ENCODE measurements at regions not wholly inside any gene's neighbourhood (a gene's known extent, or its start where the extent isn't known, plus 50 kb on each side); places are given as distances from the start of the nearest gene placed in this dataset.

- ChIA-PET POLR2A (no interaction called here), CTCF (no interaction called here)
- intact Hi-C loops (cut with micrococcal nuclease), result no loop called here
These were observed 362.2 kb upstream of the DUSP10 start for GRCh38 chr1:222104097-222104496.

DNA sequence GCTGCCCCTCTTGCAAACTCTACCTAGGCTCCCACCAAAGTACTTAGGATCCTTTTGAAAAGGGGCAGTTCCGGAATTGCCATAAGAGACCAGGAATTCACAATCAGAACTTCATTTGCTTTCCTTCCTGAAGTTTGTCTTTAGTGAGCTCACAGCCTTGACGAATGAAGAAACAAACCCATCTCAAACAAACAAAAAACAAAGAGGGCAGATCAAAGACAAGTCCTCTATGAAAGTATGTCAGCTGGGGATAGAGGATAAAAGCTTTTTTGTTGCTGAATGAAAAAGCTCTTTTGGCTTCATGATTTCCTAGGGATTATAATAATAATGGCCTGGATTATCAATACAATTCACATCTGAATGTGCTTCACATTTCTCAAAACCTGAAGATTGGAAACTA is 357.9 kb upstream of the DUSP10 start:
- no peak overlapping the region for H3K27ac Mint-ChIP-seq
- intact Hi-C loops (cut with micrococcal nuclease), result loop anchor here (5.0 to 10.0 kb wide), 3 partner anchors 355 to 622 kb away; partner anchors contain the start of gene DUSP10
- H3K36me3 Mint-ChIP-seq (ENCODE audit: low read depth), result no peaks in the 10 kb centered on the region
- no peak for TF ChIP-seq CTCF (IDR thresholded peaks at IDR 0.05)
- H3K4me1 Mint-ChIP-seq, result no peaks in the 10 kb centered on the region
- no peaks in the 10 kb centered on the region for H3K9me3 Mint-ChIP-seq
- no peak for ATAC-seq (ENCODE audit: low read depth)
- ChIA-PET POLR2A (no interaction called here), CTCF (interaction anchor here (0.9 kb wide), 1 partner anchor 10 kb away, joined by 3 read pairs; no protein-coding TSS in a partner anchor)
- no peak overlapping the region for H3K4me3 Mint-ChIP-seq
- H3K27me3 Mint-ChIP-seq, result no peaks in the 10 kb centered on the region
- DNase-seq, result no peak

More at GRCh38 chr1:222104097-222104496, 362.2 kb upstream of the DUSP10 start:
- no peak for ATAC-seq (ENCODE audit: low read depth)
- Mint-ChIP-seq H3K9me3 (no peaks in the 10 kb centered on the region), H3K27me3 (peaks cover 2% of the 10 kb centered on the region), H3K27ac (no peak overlapping the region), H3K4me1 (no peaks in the 10 kb centered on the region), H3K36me3 (ENCODE audit: low read depth) (no peaks in the 10 kb centered on the region), H3K4me3 (no peak overlapping the region)
- TF ChIP-seq CTCF (IDR thresholded peaks at IDR 0.05), result no peak
- DNase-seq, result no peak

GRCh38 chr1:222098404-222098803 is 356.5 kb upstream of the DUSP10 start:
- ChIA-PET POLR2A (no interaction called here), CTCF (no interaction called here)
- Mint-ChIP-seq H3K4me1 (no peaks in the 10 kb centered on the region), H3K27me3 (no peaks in the 10 kb centered on the region), H3K27ac (no peak overlapping the region), H3K36me3 (ENCODE audit: low read depth) (no peaks in the 10 kb centered on the region), H3K9me3 (no peaks in the 10 kb centered on the region), H3K4me3 (no peak overlapping the region)
- ATAC-seq (ENCODE audit: low read depth), result no peak
- TF ChIP-seq CTCF (IDR thresholded peaks at IDR 0.05), result no peak
- DNase-seq, result no peak
- intact Hi-C loops (cut with micrococcal nuclease), result loop anchor here (5.0 to 10.0 kb wide), 3 partner anchors 354 to 621 kb away; partner anchors contain the start of gene DUSP10

GRCh38 chr1:222097588-222097987 is 355.7 kb upstream of the DUSP10 start:
- intact Hi-C loops (cut with micrococcal nuclease), result loop anchor here (5.0 to 10.0 kb wide), 3 partner anchors 353 to 620 kb away; partner anchors contain the start of gene DUSP10
- POLR2A ChIA-PET, result no interaction called here

DNA sequence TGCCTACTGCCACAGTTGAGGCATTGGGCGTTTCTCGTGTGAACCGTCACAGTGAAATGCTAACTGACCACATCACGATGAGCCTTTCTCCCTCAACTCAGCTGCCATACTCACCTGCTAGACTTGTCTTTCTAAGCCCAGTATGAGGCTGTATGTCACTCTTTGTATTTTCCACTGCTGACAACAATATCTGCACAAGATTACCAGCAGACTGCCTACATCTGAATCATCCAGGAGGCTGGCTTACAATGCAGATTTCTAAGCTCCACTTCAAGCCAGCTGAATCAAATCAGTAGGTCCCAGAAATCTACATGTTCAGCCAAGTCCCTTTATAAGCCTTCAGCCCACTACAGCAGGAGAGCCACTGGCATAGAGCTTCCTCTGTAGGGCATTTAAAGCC is 355.0 kb upstream of the DUSP10 start:
- no peaks in the 10 kb centered on the region for H3K9me3 Mint-ChIP-seq
- TF ChIP-seq CTCF (IDR thresholded peaks at IDR 0.05), result no peak
- no peak overlapping the region for H3K4me3 Mint-ChIP-seq
- H3K36me3 Mint-ChIP-seq (ENCODE audit: low read depth), result no peaks in the 10 kb centered on the region
- POLR2A ChIA-PET, result no interaction called here
- H3K27me3 Mint-ChIP-seq, result peaks cover 7% of the 10 kb centered on the region
- ATAC-seq (ENCODE audit: low read depth) (no peak), DNase-seq (no peak)
- CTCF ChIA-PET, result interaction anchor here (1.8 kb wide), 1 partner anchor 10 kb away, joined by 4 read pairs; no protein-coding TSS in a partner anchor
- intact Hi-C loops (cut with micrococcal nuclease), result loop anchor here (1.0 to 10.0 kb wide), 4 partner anchors 352 to 620 kb away; partner anchors contain the start of gene DUSP10
- no peaks in the 10 kb centered on the region for H3K4me1 Mint-ChIP-seq
- H3K27ac Mint-ChIP-seq, result no peak overlapping the region

More at GRCh38 chr1:222097588-222097987, 355.7 kb upstream of the DUSP10 start:
- Mint-ChIP-seq H3K27me3 (peaks cover 6% of the 10 kb centered on the region), H3K4me3 (no peak overlapping the region), H3K4me1 (no peaks in the 10 kb centered on the region), H3K9me3 (no peaks in the 10 kb centered on the region), H3K27ac (no peak overlapping the region), H3K36me3 (ENCODE audit: low read depth) (no peaks in the 10 kb centered on the region)
- ATAC-seq (ENCODE audit: low read depth), result no peak
- TF ChIP-seq CTCF (IDR thresholded peaks at IDR 0.05), result no peak
- DNase-seq, result no peak
- CTCF ChIA-PET, result interaction anchor here (1.8 kb wide), 1 partner anchor 10 kb away, joined by 4 read pairs; no protein-coding TSS in a partner anchor
